GM21423 (cell line): ENCODE measurements at regions not wholly inside any gene's neighbourhood (a gene's known extent, or its start where the extent isn't known, plus 50 kb on each side); places are given as distances from the start of the nearest gene placed in this dataset.

Experiments
- ATAC-seq: cut with Tn5 transposase; IDR thresholded peaks from one replicate; pipeline ENCODE4 v1.9.1; 2021; ENCODE audit warnings: mild to moderate bottlenecking, moderate library complexity; ENCODE audit not compliant: unreplicated experiment

GRCh38 chrX:65034668-65035445 lies 58.6 kb upstream of the ZC4H2 start, which contains the start of gene ZC3H12B:
Gene ZC3H12B (plus strand): TSS chrX:65034826.
- peak; percentile 94 for ATAC-seq

GRCh38 chrX:65034292-65034667 lies 58.0 kb upstream of the ZC4H2 start:
- ATAC-seq: no peak
